H9 (cell line): ENCODE measurements at regions not wholly inside any gene's neighbourhood (a gene's known extent, or its start where the extent isn't known, plus 50 kb on each side); places are given as distances from the start of the nearest gene placed in this dataset.

Experiments
- DNase-seq: peaks from one replicate; pipeline ENCODE4 v3.0.0-alpha.2; 2017
- H2AFZ ChIP-seq: one replicate; pipeline ENCODE4 v1.6.1; 2013; ENCODE audit warnings: mild to moderate bottlenecking, low read length, control low read depth, moderate library complexity
- H2AK5ac ChIP-seq: 2 replicates; pipeline ENCODE4 v1.6.1; 2013; ENCODE audit warnings: low read length, control low read depth, mixed read lengths; ENCODE audit not compliant: insufficient read length
- H2BK120ac ChIP-seq: one replicate; pipeline ENCODE4 v1.6.1; 2013; ENCODE audit warnings: low read depth, mild to moderate bottlenecking, low read length, control low read depth, inconsistent platforms; ENCODE audit not compliant: poor library complexity, severe bottlenecking
- H2BK12ac ChIP-seq: 2 replicates; pipeline ENCODE4 v1.6.1; 2013; ENCODE audit warnings: low read length, control low read depth, mixed read lengths, low read depth; ENCODE audit not compliant: insufficient read length
- H2BK15ac ChIP-seq: 2 replicates; pipeline ENCODE4 v1.6.1; 2013; ENCODE audit warnings: low read depth, low read length, control low read depth
- H2BK20ac ChIP-seq: one replicate; pipeline ENCODE4 v1.6.1; 2013; ENCODE audit warnings: low read depth, mild to moderate bottlenecking, low read length, control low read depth, inconsistent platforms; ENCODE audit not compliant: poor library complexity, severe bottlenecking
- H2BK5ac ChIP-seq: 2 replicates; pipeline ENCODE4 v1.6.1; 2013; ENCODE audit warnings: low read length, control low read depth, mixed read lengths; ENCODE audit not compliant: insufficient read length
- H3K14ac ChIP-seq: 2 replicates; pipeline ENCODE4 v1.6.1; 2013; ENCODE audit warnings: low read length, control low read depth; ENCODE audit not compliant: insufficient read depth
- H3K18ac ChIP-seq: 2 replicates; pipeline ENCODE4 v1.6.1; 2013; ENCODE audit warnings: low read depth, mild to moderate bottlenecking, mixed read lengths, low read length, control low read depth; ENCODE audit not compliant: insufficient read length
- H3K23ac ChIP-seq: 2 replicates; pipeline ENCODE4 v1.6.1; 2013; ENCODE audit warnings: low read length, control low read depth, mixed read lengths, low read depth; ENCODE audit not compliant: insufficient read length
- H3K23me2 ChIP-seq: 2 replicates; pipeline ENCODE4 v1.6.1; 2013; ENCODE audit warnings: low read depth, mild to moderate bottlenecking, mixed read lengths, low read length, control low read depth; ENCODE audit not compliant: insufficient read length, poor library complexity, severe bottlenecking
- H3K27ac ChIP-seq: 2 replicates; pipeline ENCODE4 v1.5.1; 2013; ENCODE audit warnings: low read length, control low read depth, mixed read lengths, low read depth; ENCODE audit not compliant: insufficient read length
- H3K27me3 ChIP-seq: 2 replicates; pipeline ENCODE4 v1.6.1; 2013; ENCODE audit warnings: low read length, control low read depth, inconsistent platforms; ENCODE audit not compliant: insufficient read depth
- H3K4ac ChIP-seq: 2 replicates; pipeline ENCODE4 v1.6.1; 2013; ENCODE audit warnings: low read depth, mild to moderate bottlenecking, control low read depth, inconsistent platforms, low read length, moderate library complexity
- H3K4me1 ChIP-seq: 2 replicates; pipeline ENCODE4 v1.6.1; 2013; ENCODE audit warnings: low read length, control low read depth, inconsistent platforms; ENCODE audit not compliant: insufficient read depth
- H3K4me2 ChIP-seq: 2 replicates; pipeline ENCODE4 v1.6.1; 2013; ENCODE audit warnings: low read length, control low read depth, mixed read lengths; ENCODE audit not compliant: insufficient read length, insufficient read depth
- H3K56ac ChIP-seq: 2 replicates; pipeline ENCODE4 v1.6.1; 2013; ENCODE audit warnings: low read depth, mild to moderate bottlenecking, mixed read lengths, low read length, control low read depth; ENCODE audit not compliant: insufficient read length
- H3K79me1 ChIP-seq: 2 replicates; pipeline ENCODE4 v1.6.1; 2013; ENCODE audit warnings: low read depth, mild to moderate bottlenecking, moderate library complexity, low read length, control low read depth, inconsistent platforms; ENCODE audit not compliant: insufficient read depth, poor library complexity, severe bottlenecking
- H3K79me2 ChIP-seq: 2 replicates; pipeline ENCODE4 v1.6.1; 2013; ENCODE audit warnings: low read length, control low read depth, inconsistent platforms; ENCODE audit not compliant: insufficient read depth
- H3K9ac ChIP-seq: 2 replicates; pipeline ENCODE4 v1.6.1; 2013; ENCODE audit warnings: low read length, control low read depth, mixed read lengths; ENCODE audit not compliant: insufficient read length; ENCODE audit errors: extremely low read depth
- H3K9me3 ChIP-seq: one replicate; pipeline ENCODE4 v1.6.1; 2013; ENCODE audit warnings: low read depth, low read length, inconsistent platforms; ENCODE audit not compliant: control insufficient read depth
- H3T11ph ChIP-seq: one replicate; pipeline ENCODE4 v1.6.1; 2013; ENCODE audit warnings: mild to moderate bottlenecking, low read length, control low read depth, inconsistent platforms
- H4K20me1 ChIP-seq: one replicate; pipeline ENCODE4 v1.6.1; 2013; ENCODE audit not compliant: control insufficient read depth, insufficient read length, insufficient read depth
- H4K5ac ChIP-seq: 2 replicates; pipeline ENCODE4 v1.6.1; 2013; ENCODE audit warnings: low read depth, mild to moderate bottlenecking, mixed read lengths, low read length, control low read depth; ENCODE audit not compliant: insufficient read length
- H4K8ac ChIP-seq: replicated peaks from 2 replicates; pipeline ENCODE4 v1.6.1; 2013; ENCODE audit warnings: low read length, control low read depth, mixed read lengths, low read depth; ENCODE audit not compliant: insufficient read length
- H4K91ac ChIP-seq: 2 replicates; pipeline ENCODE4 v1.6.1; 2013; ENCODE audit warnings: low read depth, mild to moderate bottlenecking, moderate library complexity, mixed read lengths, low read length, control low read depth; ENCODE audit not compliant: insufficient read length
- H3K27ac Mint-ChIP-seq, 3 experiments: 2 replicates in 2 of 3; 3 replicates in 1 of 3; pipeline ENCODE4 v1.8.0; 2020 to 2021; ENCODE audit warnings: mixed read lengths in 3 of 3, mild to moderate bottlenecking in 1 of 3, moderate library complexity in 1 of 3
- H3K27me3 Mint-ChIP-seq: 2 replicates; pipeline ENCODE4 v1.8.0; 2021; ENCODE audit warnings: low read depth, mild to moderate bottlenecking, moderate library complexity, mixed read lengths
- H3K36me3 Mint-ChIP-seq, 3 experiments: 2 replicates in 2 of 3; 3 replicates in 1 of 3; pipeline ENCODE4 v1.8.0; 2020 to 2021; ENCODE audit warnings: low read depth in 3 of 3, mixed read lengths in 3 of 3; ENCODE audit not compliant: insufficient read depth in 1 of 3
- H3K4me1 Mint-ChIP-seq, 2 experiments: 2 replicates each; pipeline ENCODE4 v1.8.0; 2020; ENCODE audit warnings: mixed read lengths in 2 of 2
- H3K4me3 Mint-ChIP-seq, 2 experiments: 2 replicates in 1 of 2; 3 replicates in 1 of 2; pipeline ENCODE4 v1.8.0; 2020 to 2021; ENCODE audit warnings: mild to moderate bottlenecking in 2 of 2, mixed read lengths in 2 of 2, moderate library complexity in 1 of 2
- H3K9me3 Mint-ChIP-seq, 2 experiments: 2 replicates in 1 of 2; 3 replicates in 1 of 2; pipeline ENCODE4 v1.8.0; 2020; ENCODE audit warnings: mild to moderate bottlenecking in 2 of 2, mixed read lengths in 2 of 2, moderate library complexity in 1 of 2
- CTCF ChIP-seq: fragments of 200-600 bp; sonication (generic); conservative IDR thresholded peaks from 3 replicates; pipeline ENCODE4 v1.8.0; 2021; ENCODE audit warnings: antibody characterized with exemption, mild to moderate bottlenecking
- WGBS: extraction: QIAGEN DNeasy Blood & Tissue Kit; methylation state at CpG from one replicate; pipeline ENCODE4 v1.1.7; 2013; ENCODE audit warnings: missing lambda C conversion rate, low lambda C conversion rate, mixed read lengths; ENCODE audit not compliant: insufficient read length; ENCODE audit errors: extremely low coverage; 5-methylcytosine and 5-hydroxymethylcytosine counted together

GRCh38 chr22:47332246-47332980, 570.0 kb downstream of the TBC1D22A start:
- DNase-seq: no peak
- H3K27ac ChIP-seq: no peak overlapping the region

More at GRCh38 chr22:47332246-47332980, 570.0 kb downstream of the TBC1D22A start:
- Histone ChIP-seq H3K4me1 (no peaks in the 10 kb centered on the region), H3K9ac (no peak overlapping the region), H2BK12ac (no peak overlapping the region), H4K91ac (no peak overlapping the region), H3K4ac (no peak overlapping the region), H3K79me1 (no peaks in the 10 kb centered on the region), H3K4me2 (no peak overlapping the region), H2AFZ (no peak overlapping the region), H3K23ac (no peak overlapping the region), H2BK15ac (no peak overlapping the region), H3K9me3 (peaks cover 94% of the 10 kb centered on the region), H3T11ph (no peak overlapping the region), H3K23me2 (no peaks in the 10 kb centered on the region), H2BK120ac (no peak overlapping the region), H3K14ac (no peak overlapping the region), H2AK5ac (no peak overlapping the region), H3K18ac (no peak overlapping the region), H4K5ac (no peak overlapping the region), H4K20me1 (no peaks in the 10 kb centered on the region), H2BK20ac (no peak overlapping the region), H3K27me3 (no peaks in the 10 kb centered on the region), H4K8ac (no peak overlapping the region), H2BK5ac (no peak overlapping the region), H3K79me2 (no peaks in the 10 kb centered on the region), H3K56ac (no peak overlapping the region)
- no CpG with 5 or more reads among the region's 14 CpGs for WGBS
- H3K4me1 Mint-ChIP-seq: no peaks in the 10 kb centered on the region
- TF ChIP-seq CTCF: no peak
- no peak overlapping the region for H3K27ac Mint-ChIP-seq
- H3K4me3 Mint-ChIP-seq: no peak overlapping the region
- H3K9me3 Mint-ChIP-seq: peaks cover 91 to 96% of the 10 kb centered on the region in 2 experiments
- H3K36me3 Mint-ChIP-seq: peaks cover 15 to 58% (median 17%) of the 10 kb centered on the region in 3 experiments; a peak in 6 of 7 replicates
- H3K27me3 Mint-ChIP-seq: peaks cover 9% of the 10 kb centered on the region
